Prostate gland (tissue), 2 donors: ENCODE measurements at regions not wholly inside any gene's neighbourhood (a gene's known extent, or its start where the extent isn't known, plus 50 kb on each side); places are given as distances from the start of the nearest gene placed in this dataset.

Experiments used
- POLR2A ChIP-seq: fragments of 450-650 bp; IDR thresholded peaks from one replicate; pipeline ENCODE4 v1.6.1; 2016; ENCODE audit warnings: antibody characterized with exemption, mild to moderate bottlenecking
- TF ChIP-seq, protein P1 (sequence below), 4 experiments: fragments of 200-600 bp in 2 of 4; fragments of 450-650 bp in 2 of 4; sonication (generic) in 2 of 4; IDR thresholded peaks; 1 replicate in 3 of 4; 2 replicates in 1 of 4; pipeline ENCODE4 v1.5.1; 2016 to 2019; ENCODE audit warnings: antibody characterized with exemption in 4 of 4, mild to moderate bottlenecking in 2 of 4, moderate library complexity in 2 of 4

- TF ChIP-seq, protein P1, sequence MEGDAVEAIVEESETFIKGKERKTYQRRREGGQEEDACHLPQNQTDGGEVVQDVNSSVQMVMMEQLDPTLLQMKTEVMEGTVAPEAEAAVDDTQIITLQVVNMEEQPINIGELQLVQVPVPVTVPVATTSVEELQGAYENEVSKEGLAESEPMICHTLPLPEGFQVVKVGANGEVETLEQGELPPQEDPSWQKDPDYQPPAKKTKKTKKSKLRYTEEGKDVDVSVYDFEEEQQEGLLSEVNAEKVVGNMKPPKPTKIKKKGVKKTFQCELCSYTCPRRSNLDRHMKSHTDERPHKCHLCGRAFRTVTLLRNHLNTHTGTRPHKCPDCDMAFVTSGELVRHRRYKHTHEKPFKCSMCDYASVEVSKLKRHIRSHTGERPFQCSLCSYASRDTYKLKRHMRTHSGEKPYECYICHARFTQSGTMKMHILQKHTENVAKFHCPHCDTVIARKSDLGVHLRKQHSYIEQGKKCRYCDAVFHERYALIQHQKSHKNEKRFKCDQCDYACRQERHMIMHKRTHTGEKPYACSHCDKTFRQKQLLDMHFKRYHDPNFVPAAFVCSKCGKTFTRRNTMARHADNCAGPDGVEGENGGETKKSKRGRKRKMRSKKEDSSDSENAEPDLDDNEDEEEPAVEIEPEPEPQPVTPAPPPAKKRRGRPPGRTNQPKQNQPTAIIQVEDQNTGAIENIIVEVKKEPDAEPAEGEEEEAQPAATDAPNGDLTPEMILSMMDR (IDR thresholded peaks at IDR 0.05): no peak
- TF ChIP-seq POLR2A: no peak
Measured at GRCh38 chr3:14283813-14284438, 105.3 kb downstream of the LSM3 start.
